CD4-positive, alpha-beta T cell (primary cell): ENCODE measurements at regions not wholly inside any gene's neighbourhood (a gene's known extent, or its start where the extent isn't known, plus 50 kb on each side); places are given as distances from the start of the nearest gene placed in this dataset.

Experiments
- ATAC-seq: fragments of 200-7000 bp; cut with Tn5 transposase; one replicate; pipeline ENCODE4 v1.10.0; 2022; ENCODE audit warnings: mild to moderate bottlenecking; ENCODE audit not compliant: poor library complexity
- CTCF ChIA-PET: fragments of 350-600 bp; sonication (Branson Sonifier 250); formaldehyde crosslinking; loops from one replicate; lab custom pipeline; 2021; ENCODE audit warnings: antibody characterized with exemption, inconsistent platforms; lab: Charles Lee
- POLR2A ChIA-PET: fragments of 350-600 bp; sonication (Branson Sonifier 250); formaldehyde crosslinking; loops from one replicate; lab custom pipeline; 2021; ENCODE audit warnings: antibody characterized with exemption, inconsistent platforms; lab: Charles Lee
- DNase-seq, 14 experiments: peaks; one replicate each; pipeline ENCODE4 v3.0.0-alpha.2; 2013 to 2020; ENCODE audit warnings: mixed read lengths in 2 of 14
- H3K27ac ChIP-seq, 2 donors: one replicate each; pipeline versions ENCODE4 v1.5.1 to v1.7.0; 2013; ENCODE audit warnings: low read length in 2 of 2, low read depth in 1 of 2, mild to moderate bottlenecking in 1 of 2
- H3K27me3 ChIP-seq, 2 experiments: 1 replicate in 1 of 2; 2 replicates in 1 of 2; pipeline versions ENCODE4 v1.6.1 to v1.7.0; 2013; ENCODE audit warnings: low read length in 2 of 2, control low read depth in 1 of 2, mild to moderate bottlenecking in 1 of 2, moderate library complexity in 1 of 2; ENCODE audit not compliant: insufficient read depth in 2 of 2, control insufficient read depth in 1 of 2
- H3K36me3 ChIP-seq: one replicate; pipeline ENCODE4 v1.6.1; 2013; ENCODE audit warnings: low read length, control low read depth; ENCODE audit not compliant: insufficient read depth
- H3K4me1 ChIP-seq: one replicate; pipeline ENCODE4 v1.6.1; 2013; ENCODE audit warnings: low read length, control low read depth; ENCODE audit not compliant: insufficient read depth
- H3K4me3 ChIP-seq: one replicate; pipeline ENCODE4 v1.5.1; 2013; ENCODE audit warnings: mild to moderate bottlenecking, low read length, moderate library complexity
- H3K9me3 ChIP-seq, 2 experiments: 1 replicate in 1 of 2; 2 replicates in 1 of 2; pipeline versions ENCODE4 v1.6.1 to v1.7.0; 2013; ENCODE audit warnings: low read length in 2 of 2, mild to moderate bottlenecking in 2 of 2, control low read depth in 1 of 2, moderate library complexity in 1 of 2; ENCODE audit not compliant: control insufficient read depth in 1 of 2, insufficient read depth in 1 of 2
- H3K27ac Mint-ChIP-seq: one replicate; pipeline ENCODE4 v1.8.0; 2020; ENCODE audit warnings: mixed read lengths
- H3K27me3 Mint-ChIP-seq: one replicate; pipeline ENCODE4 v1.8.0; 2021; ENCODE audit warnings: mixed read lengths
- H3K36me3 Mint-ChIP-seq: one replicate; pipeline ENCODE4 v1.8.0; 2021; ENCODE audit warnings: low read depth, mixed read lengths
- H3K4me1 Mint-ChIP-seq: one replicate; pipeline ENCODE4 v1.8.0; 2021; ENCODE audit warnings: low read depth, mixed read lengths
- H3K4me3 Mint-ChIP-seq: one replicate; pipeline ENCODE4 v1.8.0; 2020; ENCODE audit warnings: mild to moderate bottlenecking, mixed read lengths
- H3K9me3 Mint-ChIP-seq: one replicate; pipeline ENCODE4 v1.8.0; 2020; ENCODE audit warnings: mixed read lengths
- CTCF ChIP-seq: fragments of 200-600 bp; IDR thresholded peaks from one replicate; pipeline ENCODE4 v1.8.0; 2022; ENCODE audit warnings: antibody characterized with exemption, mild to moderate bottlenecking
- intact Hi-C, 2 experiments: fragments of 100-400 bp; cut with DNase I in 1 of 2; cut with micrococcal nuclease in 1 of 2; formaldehyde crosslinking; loops; one replicate each; pipeline versions ENCODE4 v1.15.1 to v1.9.0; 2023 to 2025; cut with DNase I, micrococcal nuclease

DNA sequence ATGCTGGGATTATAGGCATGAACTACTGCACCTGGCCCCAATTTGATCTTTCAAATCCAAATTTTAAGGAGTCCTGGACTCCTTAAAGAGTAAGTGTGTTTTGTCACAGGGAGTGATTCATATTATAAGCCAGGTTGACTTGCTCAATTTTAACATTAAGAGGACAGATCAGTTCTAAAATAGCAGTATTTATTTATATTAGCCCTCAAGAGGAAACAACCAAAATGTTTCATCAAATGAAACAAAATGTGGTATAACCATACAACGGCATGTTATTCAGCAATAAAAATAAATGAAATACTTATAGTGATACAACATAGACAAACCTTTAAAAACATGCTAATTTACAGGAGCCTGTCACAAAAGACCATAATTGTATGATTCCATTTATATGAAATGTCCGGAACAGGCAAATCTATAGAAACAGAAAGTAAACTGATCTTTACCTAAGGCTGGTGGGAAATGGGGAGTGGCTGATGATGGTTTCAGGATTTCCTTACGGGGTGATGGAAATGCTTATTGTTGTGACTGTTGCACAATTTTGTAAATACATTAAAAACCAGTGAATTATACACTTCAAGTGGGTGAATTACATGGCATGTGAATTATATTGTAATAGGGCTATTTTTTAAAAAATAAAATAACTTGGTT, 637.4 kb downstream of the MMUT start:
- intact Hi-C loops, result no loop called here
- Histone ChIP-seq H3K27ac (no peak overlapping the region), H3K4me3 (no peak overlapping the region), H3K27me3 (no peaks in the 10 kb centered on the region), H3K4me1 (no peaks in the 10 kb centered on the region), H3K9me3 (peaks cover 0 to 18% of the 10 kb centered on the region in 2 experiments), H3K36me3 (no peaks in the 10 kb centered on the region)
- Mint-ChIP-seq H3K27ac (no peak overlapping the region), H3K9me3 (peaks cover 6% of the 10 kb centered on the region), H3K4me3 (no peak overlapping the region), H3K36me3 (no peaks in the 10 kb centered on the region), H3K27me3 (no peaks in the 10 kb centered on the region), H3K4me1 (no peaks in the 10 kb centered on the region)
- ATAC-seq (no peak), DNase-seq (no peak)
- ChIA-PET CTCF (no interaction called here), POLR2A (no interaction called here)
- no peak for TF ChIP-seq CTCF

GRCh38 chr6:48818052-48818412, 645.0 kb downstream of the MMUT start:
- peaks cover 0 to 8% of the 10 kb centered on the region in 2 experiments for H3K9me3 ChIP-seq
- no peak overlapping the region for H3K27ac Mint-ChIP-seq
- H3K27ac ChIP-seq, result no peak overlapping the region
- H3K9me3 Mint-ChIP-seq, result peaks cover 4% of the 10 kb centered on the region
- no peak for TF ChIP-seq CTCF
- H3K4me1 ChIP-seq, result no peaks in the 10 kb centered on the region
- ChIA-PET CTCF (no interaction called here), POLR2A (no interaction called here)
- no peak overlapping the region for H3K4me3 Mint-ChIP-seq
- H3K27me3 ChIP-seq, result no peaks in the 10 kb centered on the region
- DNase-seq (no peak), ATAC-seq (no peak)
- H3K4me1 Mint-ChIP-seq, result no peaks in the 10 kb centered on the region
- H3K36me3 ChIP-seq, result no peaks in the 10 kb centered on the region
- H3K4me3 ChIP-seq, result no peak overlapping the region
- H3K27me3 Mint-ChIP-seq, result no peaks in the 10 kb centered on the region
- intact Hi-C loops, result no loop called here
- no peaks in the 10 kb centered on the region for H3K36me3 Mint-ChIP-seq

DNA sequence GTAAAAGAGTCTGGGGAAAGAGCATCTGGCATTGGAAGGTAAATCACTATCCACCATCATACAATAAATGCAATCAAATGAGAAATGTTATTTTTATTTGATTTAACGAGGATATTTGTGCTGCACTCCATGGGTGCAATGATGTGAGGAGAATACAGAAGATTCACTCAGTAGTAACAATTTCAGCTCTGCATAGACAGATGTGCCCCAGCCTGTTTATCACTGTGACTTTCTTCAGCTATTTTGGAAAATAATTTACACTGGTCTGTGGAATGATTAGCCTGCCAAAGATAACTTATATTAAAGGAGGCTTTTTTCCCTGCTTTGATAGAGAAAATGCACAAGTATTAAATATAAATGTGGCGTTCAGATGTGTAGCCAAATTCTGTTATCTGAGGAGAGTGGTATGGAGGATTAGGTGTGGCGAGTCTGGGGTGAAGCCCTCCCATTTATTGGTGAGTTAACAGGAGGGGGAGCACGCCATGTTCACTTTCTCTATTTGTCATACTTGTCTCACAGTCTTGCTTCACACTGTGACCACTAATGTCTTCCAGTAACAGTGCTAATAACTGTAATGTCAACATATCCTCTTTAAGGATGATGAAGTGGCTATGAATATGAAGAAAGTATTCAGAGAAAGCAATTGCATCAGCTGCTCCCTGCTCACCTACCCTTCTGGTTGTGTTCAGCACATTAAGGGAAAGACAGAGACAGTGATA, 645.6 kb downstream of the MMUT start:
- CTCF ChIA-PET, result no interaction called here
- H3K4me1 ChIP-seq, result no peaks in the 10 kb centered on the region
- DNase-seq (no peak), ATAC-seq (no peak)
- H3K9me3 ChIP-seq, result peaks cover 0 to 7% of the 10 kb centered on the region in 2 experiments
- no peak for TF ChIP-seq CTCF
- H3K27me3 Mint-ChIP-seq, result no peaks in the 10 kb centered on the region
- H3K4me3 Mint-ChIP-seq, result no peak overlapping the region
- no peak overlapping the region for H3K27ac Mint-ChIP-seq
- H3K9me3 Mint-ChIP-seq, result peaks cover 4% of the 10 kb centered on the region
- H3K27me3 ChIP-seq, result no peaks in the 10 kb centered on the region
- no peaks in the 10 kb centered on the region for H3K4me1 Mint-ChIP-seq
- no peak overlapping the region for H3K4me3 ChIP-seq
- no peak overlapping the region for H3K27ac ChIP-seq
- POLR2A ChIA-PET, result no interaction called here
- no peaks in the 10 kb centered on the region for H3K36me3 ChIP-seq
- no peaks in the 10 kb centered on the region for H3K36me3 Mint-ChIP-seq
- intact Hi-C loops, result no loop called here
